Panc1 (cell line): ENCODE measurements at regions not wholly inside any gene's neighbourhood (a gene's known extent, or its start where the extent isn't known, plus 50 kb on each side); places are given as distances from the start of the nearest gene placed in this dataset.

Experiments
- ATAC-seq: fragments of 200-7000 bp; cut with Tn5 transposase; 2 replicates; pipeline ENCODE4 v1.9.1; 2020; ENCODE audit warnings: mild to moderate bottlenecking, moderate library complexity
- BruUV-seq: library from RNA; stranded (reverse); fragments of 400-500 nt; replicated peaks from 2 replicates; lab custom pipeline; 2021; lab: Mats Ljungman, UMichigan
- CTCF ChIA-PET: fragments of 300-600 bp; sonication (Branson Sonifier 250); formaldehyde crosslinking; loops from one replicate; lab custom pipeline; 2022; ENCODE audit warnings: antibody characterized with exemption; lab: Charles Lee
- POLR2A ChIA-PET: fragments of 300-600 bp; sonication (Branson Sonifier 250); formaldehyde crosslinking; loops from one replicate; lab custom pipeline; 2022; ENCODE audit warnings: antibody characterized with exemption; lab: Charles Lee
- DNase-seq: peaks from one replicate; pipeline ENCODE4 v3.0.0-alpha.2; 2010; ENCODE audit warnings: low read depth, low spot score
- H3K27ac ChIP-seq: 2 replicates; pipeline ENCODE4 v1.5.1; 2011; ENCODE audit warnings: mild to moderate bottlenecking, low read length, inconsistent platforms
- H3K27me3 ChIP-seq: fragments of 200-500 bp; sonication (Bioruptor generic); 2 replicates; pipeline ENCODE4 v1.6.0; 2014; ENCODE audit warnings: low read length, inconsistent platforms; ENCODE audit not compliant: control insufficient read depth, insufficient read depth
- H3K36me3 ChIP-seq: fragments of 200-500 bp; sonication (Bioruptor generic); 2 replicates; pipeline ENCODE4 v1.5.1; 2014; ENCODE audit warnings: inconsistent platforms, mild to moderate bottlenecking, low read length, moderate library complexity; ENCODE audit not compliant: control insufficient read depth, insufficient read depth
- H3K4me1 ChIP-seq: 2 replicates; pipeline ENCODE4 v1.5.1; 2011; ENCODE audit warnings: inconsistent platforms, mild to moderate bottlenecking, low read length, moderate library complexity; ENCODE audit not compliant: control insufficient read depth, insufficient read depth
- H3K4me3 ChIP-seq, 2 experiments: 2 replicates each; pipeline ENCODE4 v1.5.1; 2011 to 2012; ENCODE audit warnings: low read depth in 2 of 2, low read length in 2 of 2, mild to moderate bottlenecking in 2 of 2, inconsistent platforms in 1 of 2, moderate library complexity in 1 of 2
- H3K9me3 ChIP-seq: fragments of 200-500 bp; sonication (Bioruptor generic); 2 replicates; pipeline ENCODE4 v1.5.1; 2014; ENCODE audit warnings: low read depth, mild to moderate bottlenecking, inconsistent platforms, low read length, moderate library complexity; ENCODE audit not compliant: control insufficient read depth, insufficient read depth
- POLR2AphosphoS5 ChIP-seq: IDR thresholded peaks from 2 replicates; pipeline ENCODE4 v1.6.1; 2012; ENCODE audit warnings: mild to moderate bottlenecking, low read depth, low read length, moderate library complexity
- SIN3A ChIP-seq: IDR thresholded peaks from 2 replicates; pipeline ENCODE4 v1.6.1; 2012; ENCODE audit warnings: low read depth, mild to moderate bottlenecking, low read length, moderate library complexity, borderline replicate concordance; ENCODE audit not compliant: insufficient read depth
- TCF7L2 ChIP-seq: IDR thresholded peaks from 2 replicates; pipeline ENCODE4 v1.6.1; 2011; ENCODE audit warnings: mild to moderate bottlenecking, low read depth, low read length, inconsistent platforms
- in situ Hi-C: cut with HindIII; loops from 2 replicates; pipeline ENCODE4 v1.10.0; 2016; ENCODE audit warnings: low sequenced_read_pairs, low pct_unique_long_range_greater_than_20kb
- intact Hi-C: fragments of 100-400 bp; cut with micrococcal nuclease; formaldehyde crosslinking; loops from one replicate; pipeline ENCODE4 v1.10.0; 2022; ENCODE audit not compliant: unreplicated experiment
- TF ChIP-seq, protein P1 (sequence below), 2 experiments: IDR thresholded peaks; 2 replicates each; pipeline ENCODE4 v1.6.1; 2011 to 2012; ENCODE audit warnings: low read depth in 2 of 2, control low read depth in 1 of 2, low read length in 1 of 2, mild to moderate bottlenecking in 1 of 2, moderate library complexity in 1 of 2; ENCODE audit not compliant: insufficient read depth in 1 of 2
- TF ChIP-seq, protein P2 (sequence below): fragments of 450-650 bp; IDR thresholded peaks from 2 replicates; pipeline ENCODE4 v1.5.1; 2017; ENCODE audit warnings: mild to moderate bottlenecking

GRCh38 chr2:219973136-219973535, 345.7 kb downstream of the SLC4A3 start:
- H3K36me3 ChIP-seq = no peaks in the 10 kb centered on the region
- TF ChIP-seq POLR2AphosphoS5 (no peak), TCF7L2 (no peak), SIN3A (no peak)
- TF ChIP-seq, protein P1, sequence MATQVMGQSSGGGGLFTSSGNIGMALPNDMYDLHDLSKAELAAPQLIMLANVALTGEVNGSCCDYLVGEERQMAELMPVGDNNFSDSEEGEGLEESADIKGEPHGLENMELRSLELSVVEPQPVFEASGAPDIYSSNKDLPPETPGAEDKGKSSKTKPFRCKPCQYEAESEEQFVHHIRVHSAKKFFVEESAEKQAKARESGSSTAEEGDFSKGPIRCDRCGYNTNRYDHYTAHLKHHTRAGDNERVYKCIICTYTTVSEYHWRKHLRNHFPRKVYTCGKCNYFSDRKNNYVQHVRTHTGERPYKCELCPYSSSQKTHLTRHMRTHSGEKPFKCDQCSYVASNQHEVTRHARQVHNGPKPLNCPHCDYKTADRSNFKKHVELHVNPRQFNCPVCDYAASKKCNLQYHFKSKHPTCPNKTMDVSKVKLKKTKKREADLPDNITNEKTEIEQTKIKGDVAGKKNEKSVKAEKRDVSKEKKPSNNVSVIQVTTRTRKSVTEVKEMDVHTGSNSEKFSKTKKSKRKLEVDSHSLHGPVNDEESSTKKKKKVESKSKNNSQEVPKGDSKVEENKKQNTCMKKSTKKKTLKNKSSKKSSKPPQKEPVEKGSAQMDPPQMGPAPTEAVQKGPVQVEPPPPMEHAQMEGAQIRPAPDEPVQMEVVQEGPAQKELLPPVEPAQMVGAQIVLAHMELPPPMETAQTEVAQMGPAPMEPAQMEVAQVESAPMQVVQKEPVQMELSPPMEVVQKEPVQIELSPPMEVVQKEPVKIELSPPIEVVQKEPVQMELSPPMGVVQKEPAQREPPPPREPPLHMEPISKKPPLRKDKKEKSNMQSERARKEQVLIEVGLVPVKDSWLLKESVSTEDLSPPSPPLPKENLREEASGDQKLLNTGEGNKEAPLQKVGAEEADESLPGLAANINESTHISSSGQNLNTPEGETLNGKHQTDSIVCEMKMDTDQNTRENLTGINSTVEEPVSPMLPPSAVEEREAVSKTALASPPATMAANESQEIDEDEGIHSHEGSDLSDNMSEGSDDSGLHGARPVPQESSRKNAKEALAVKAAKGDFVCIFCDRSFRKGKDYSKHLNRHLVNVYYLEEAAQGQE (IDR thresholded peaks at IDR 0.05; ENCODE audit: insufficient read depth in 1 of 2, low read depth in 2 of 2, low read length in 1 of 2) = no peak
- TF ChIP-seq, protein P2, sequence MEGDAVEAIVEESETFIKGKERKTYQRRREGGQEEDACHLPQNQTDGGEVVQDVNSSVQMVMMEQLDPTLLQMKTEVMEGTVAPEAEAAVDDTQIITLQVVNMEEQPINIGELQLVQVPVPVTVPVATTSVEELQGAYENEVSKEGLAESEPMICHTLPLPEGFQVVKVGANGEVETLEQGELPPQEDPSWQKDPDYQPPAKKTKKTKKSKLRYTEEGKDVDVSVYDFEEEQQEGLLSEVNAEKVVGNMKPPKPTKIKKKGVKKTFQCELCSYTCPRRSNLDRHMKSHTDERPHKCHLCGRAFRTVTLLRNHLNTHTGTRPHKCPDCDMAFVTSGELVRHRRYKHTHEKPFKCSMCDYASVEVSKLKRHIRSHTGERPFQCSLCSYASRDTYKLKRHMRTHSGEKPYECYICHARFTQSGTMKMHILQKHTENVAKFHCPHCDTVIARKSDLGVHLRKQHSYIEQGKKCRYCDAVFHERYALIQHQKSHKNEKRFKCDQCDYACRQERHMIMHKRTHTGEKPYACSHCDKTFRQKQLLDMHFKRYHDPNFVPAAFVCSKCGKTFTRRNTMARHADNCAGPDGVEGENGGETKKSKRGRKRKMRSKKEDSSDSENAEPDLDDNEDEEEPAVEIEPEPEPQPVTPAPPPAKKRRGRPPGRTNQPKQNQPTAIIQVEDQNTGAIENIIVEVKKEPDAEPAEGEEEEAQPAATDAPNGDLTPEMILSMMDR = no peak
- H3K27ac ChIP-seq = no peak overlapping the region
- BruUV-seq = no TSS peak
- intact Hi-C loops (no loop called here), in situ Hi-C loops (no loop called here)
- H3K9me3 ChIP-seq = no peaks in the 10 kb centered on the region
- H3K27me3 ChIP-seq = no peaks in the 10 kb centered on the region
- no peak for DNase-seq
- no peak overlapping the region for H3K4me3 ChIP-seq
- CTCF ChIA-PET = no interaction called here
- POLR2A ChIA-PET = no interaction called here
- no peaks in the 10 kb centered on the region for H3K4me1 ChIP-seq
- no peak for ATAC-seq

GRCh38 chr2:219976871-219977270, 349.4 kb downstream of the SLC4A3 start:
- no peak for ATAC-seq
- no peaks in the 10 kb centered on the region for H3K36me3 ChIP-seq
- no peak for TF ChIP-seq POLR2AphosphoS5
- TF ChIP-seq, protein P1 (IDR thresholded peaks at IDR 0.05; ENCODE audit: insufficient read depth in 1 of 2, low read depth in 2 of 2, low read length in 1 of 2) = no peak
- no peak for TF ChIP-seq TCF7L2
- TF ChIP-seq, protein P2 = no peak
- TF ChIP-seq SIN3A = no peak
- H3K4me1 ChIP-seq = no peaks in the 10 kb centered on the region
- no peak overlapping the region for H3K4me3 ChIP-seq
- in situ Hi-C loops = no loop called here
- POLR2A ChIA-PET = no interaction called here
- CTCF ChIA-PET = no interaction called here
- intact Hi-C loops = no loop called here
- H3K27ac ChIP-seq = no peak overlapping the region
- BruUV-seq = no TSS peak
- H3K9me3 ChIP-seq = no peaks in the 10 kb centered on the region
- DNase-seq = no peak
- no peaks in the 10 kb centered on the region for H3K27me3 ChIP-seq
